ENCODE measurements at regions not wholly inside any gene's neighbourhood (a gene's known extent, or its start where the extent isn't known, plus 50 kb on each side); places are given as distances from the start of the nearest gene placed in this dataset.
A peak's percentile ranks its signal among the peaks of the same experiment; 100 is the strongest.

GRCh38 chr12:124720004-124720680, 143.5 kb downstream of the SCARB1 start:
- Histone ChIP-seq H3K36me3 (ENCODE audit: insufficient read depth, low read length) (no peaks in the 10 kb centered on the region), H3K27ac (ENCODE audit: low read length) (no peak overlapping the region), H3K4me2 (ENCODE audit: insufficient read depth, low read length) (no peak overlapping the region), H3K4me1 (ENCODE audit: insufficient read depth, low read length) (no peaks in the 10 kb centered on the region), H3K9me3 (ENCODE audit: insufficient read depth, low read length, severe bottlenecking) (no peaks in the 10 kb centered on the region), H2AFZ (ENCODE audit: low read depth, low read length) (no peak overlapping the region), H3K4me3 (ENCODE audit: low read depth in 1 of 2, low read length in 2 of 2) (no peak overlapping the region), H3K79me2 (ENCODE audit: insufficient read depth, low read length) (no peaks in the 10 kb centered on the region), H3K27me3 (ENCODE audit: insufficient read depth, low read length, poor library complexity) (no peaks in the 10 kb centered on the region), H4K20me1 (ENCODE audit: insufficient read depth, low read length) (no peaks in the 10 kb centered on the region), H3K9ac (ENCODE audit: low read depth, low read length) (no peak overlapping the region)
- ATAC-seq (ENCODE audit: insufficient read depth, low read depth) (no peak), DNase-seq (no peak)
- peak; percentile 28 for TF ChIP-seq CTCF (IDR thresholded peaks at IDR 0.05; ENCODE audit: borderline replicate concordance, extremely low read depth, low read length, poor library complexity, severe bottlenecking)
- no peak for TF ChIP-seq EZH2 (IDR thresholded peaks at IDR 0.05; ENCODE audit: borderline replicate concordance, low read depth, low read length, severe bottlenecking)

- H3K36me3 ChIP-seq (ENCODE audit: insufficient read depth, low read length) = no peaks in the 10 kb centered on the region
- TF ChIP-seq CTCF (IDR thresholded peaks at IDR 0.05; ENCODE audit: borderline replicate concordance, extremely low read depth, low read length, poor library complexity, severe bottlenecking) (no peak), EZH2 (IDR thresholded peaks at IDR 0.05; ENCODE audit: borderline replicate concordance, low read depth, low read length, severe bottlenecking) (no peak)
- no peak overlapping the region for H3K9ac ChIP-seq (ENCODE audit: low read depth, low read length)
- H2AFZ ChIP-seq (ENCODE audit: low read depth, low read length) = no peak overlapping the region
- DNase-seq = no peak
- no peaks in the 10 kb centered on the region for H4K20me1 ChIP-seq (ENCODE audit: insufficient read depth, low read length)
- peaks cover 5% of the 10 kb centered on the region for H3K4me1 ChIP-seq (ENCODE audit: insufficient read depth, low read length)
- no peaks in the 10 kb centered on the region for H3K9me3 ChIP-seq (ENCODE audit: insufficient read depth, low read length, severe bottlenecking)
- no peak overlapping the region for H3K4me2 ChIP-seq (ENCODE audit: insufficient read depth, low read length)
- no peak overlapping the region for H3K27ac ChIP-seq (ENCODE audit: low read length)
- H3K4me3 ChIP-seq (ENCODE audit: low read depth in 1 of 2, low read length in 2 of 2) = no peak overlapping the region
- H3K27me3 ChIP-seq (ENCODE audit: insufficient read depth, low read length, poor library complexity) = no peaks in the 10 kb centered on the region
- no peaks in the 10 kb centered on the region for H3K79me2 ChIP-seq (ENCODE audit: insufficient read depth, low read length)
- no peak for ATAC-seq (ENCODE audit: insufficient read depth, low read depth)
Measured at GRCh38 chr12:124719231-124719630, 144.4 kb downstream of the SCARB1 start.

- Histone ChIP-seq H2AFZ (ENCODE audit: low read depth, low read length) (no peak overlapping the region), H3K36me3 (ENCODE audit: insufficient read depth, low read length) (no peaks in the 10 kb centered on the region), H3K4me1 (ENCODE audit: insufficient read depth, low read length) (peaks cover 13% of the 10 kb centered on the region), H3K27ac (ENCODE audit: low read length) (no peak overlapping the region), H3K9me3 (ENCODE audit: insufficient read depth, low read length, severe bottlenecking) (no peaks in the 10 kb centered on the region), H3K4me2 (ENCODE audit: insufficient read depth, low read length) (no peak overlapping the region), H3K9ac (ENCODE audit: low read depth, low read length) (no peak overlapping the region), H3K27me3 (ENCODE audit: insufficient read depth, low read length, poor library complexity) (no peaks in the 10 kb centered on the region), H3K79me2 (ENCODE audit: insufficient read depth, low read length) (no peaks in the 10 kb centered on the region), H4K20me1 (ENCODE audit: insufficient read depth, low read length) (no peaks in the 10 kb centered on the region), H3K4me3 (ENCODE audit: low read depth in 1 of 2, low read length in 2 of 2) (no peak overlapping the region)
- TF ChIP-seq EZH2 (IDR thresholded peaks at IDR 0.05; ENCODE audit: borderline replicate concordance, low read depth, low read length, severe bottlenecking) (no peak), CTCF (IDR thresholded peaks at IDR 0.05; ENCODE audit: borderline replicate concordance, extremely low read depth, low read length, poor library complexity, severe bottlenecking) (no peak)
- DNase-seq (no peak), ATAC-seq (ENCODE audit: insufficient read depth, low read depth) (no peak)
Measured at GRCh38 chr12:124718458-124718857, 145.2 kb downstream of the SCARB1 start.
